Astrocyte (in vitro differentiated cells and primary cell): ENCODE measurements at regions not wholly inside any gene's neighbourhood (a gene's known extent, or its start where the extent isn't known, plus 50 kb on each side); places are given as distances from the start of the nearest gene placed in this dataset.
A peak's percentile ranks its signal among the peaks of the same experiment; 100 is the strongest.

Experiments
- DNase-seq: peaks from one replicate; pipeline ENCODE4 v3.0.0-alpha.2; 2010; ENCODE audit warnings: low read depth
- FAIRE-seq: peaks from 2 replicates; lab custom pipeline; 2011; peaks lifted over from hg19 to GRCh38; lab: Jason Lieb, UNC
- H2AFZ ChIP-seq: 2 replicates; pipeline ENCODE4 v1.6.0; 2012; ENCODE audit warnings: low read depth, low read length, inconsistent platforms
- H3K27ac ChIP-seq: 2 replicates; pipeline ENCODE4 v1.5.1; 2011; ENCODE audit warnings: low read depth, low read length, inconsistent platforms
- H3K27me3 ChIP-seq: 2 replicates; pipeline ENCODE4 v1.6.0; 2011; ENCODE audit warnings: low read length, inconsistent platforms; ENCODE audit not compliant: insufficient read depth
- H3K36me3 ChIP-seq: 2 replicates; pipeline ENCODE4 v1.5.1; 2011; ENCODE audit warnings: low read length, inconsistent platforms; ENCODE audit not compliant: insufficient read depth
- H3K4me1 ChIP-seq: 2 replicates; pipeline ENCODE4 v1.5.1; 2011; ENCODE audit warnings: low read length, inconsistent platforms; ENCODE audit not compliant: insufficient read depth
- H3K4me2 ChIP-seq: 2 replicates; pipeline ENCODE4 v1.6.0; 2012; ENCODE audit warnings: low read length, inconsistent platforms
- H3K4me3 ChIP-seq: 2 replicates; pipeline ENCODE4 v1.5.1; 2011; ENCODE audit warnings: low read depth, mild to moderate bottlenecking, low read length, inconsistent platforms; ENCODE audit not compliant: insufficient read depth
- H3K79me2 ChIP-seq: 2 replicates; pipeline ENCODE4 v1.6.0; 2012; ENCODE audit warnings: mild to moderate bottlenecking, low read length, inconsistent platforms; ENCODE audit not compliant: insufficient read depth
- H3K9ac ChIP-seq: 2 replicates; pipeline ENCODE4 v1.6.0; 2012; ENCODE audit warnings: mild to moderate bottlenecking, low read length, inconsistent platforms
- H3K9me3 ChIP-seq: 2 replicates; pipeline ENCODE4 v1.5.1; 2012; ENCODE audit warnings: low read depth, mild to moderate bottlenecking, low read length, inconsistent platforms; ENCODE audit not compliant: insufficient read depth
- H4K20me1 ChIP-seq: 2 replicates; pipeline ENCODE4 v1.6.0; 2012; ENCODE audit warnings: low read length, inconsistent platforms; ENCODE audit not compliant: insufficient read depth
- H3K27ac Mint-ChIP-seq: one replicate; pipeline ENCODE4 v1.8.0; 2021; ENCODE audit warnings: mild to moderate bottlenecking, mixed read lengths; ENCODE audit not compliant: unreplicated experiment
- H3K27me3 Mint-ChIP-seq: one replicate; pipeline ENCODE4 v1.8.0; 2021; ENCODE audit warnings: low read depth, mixed read lengths; ENCODE audit not compliant: unreplicated experiment
- H3K36me3 Mint-ChIP-seq: one replicate; pipeline ENCODE4 v1.8.0; 2021; ENCODE audit warnings: low read depth, mixed read lengths; ENCODE audit not compliant: unreplicated experiment
- H3K4me1 Mint-ChIP-seq: one replicate; pipeline ENCODE4 v1.8.0; 2021; ENCODE audit warnings: low read depth, mixed read lengths; ENCODE audit not compliant: unreplicated experiment
- H3K4me3 Mint-ChIP-seq: one replicate; pipeline ENCODE4 v1.8.0; 2021; ENCODE audit warnings: mild to moderate bottlenecking, moderate library complexity, mixed read lengths; ENCODE audit not compliant: unreplicated experiment
- H3K9me3 Mint-ChIP-seq: one replicate; pipeline ENCODE4 v1.8.0; 2021; ENCODE audit warnings: mild to moderate bottlenecking, mixed read lengths; ENCODE audit not compliant: unreplicated experiment
- CTCF ChIP-seq: IDR thresholded peaks from 2 replicates; pipeline ENCODE4 v1.5.1; 2011; ENCODE audit warnings: low read depth, mild to moderate bottlenecking, inconsistent platforms, low read length, moderate library complexity; ENCODE audit not compliant: insufficient read depth
- EZH2 ChIP-seq: IDR thresholded peaks from 2 replicates; pipeline ENCODE4 v1.6.1; 2012; ENCODE audit warnings: mild to moderate bottlenecking, low read length, inconsistent platforms; ENCODE audit not compliant: insufficient read depth

GRCh38 chr10:30215623-30216022 lies 133.5 kb downstream of the MTPAP start:
- H3K9ac ChIP-seq: no peak overlapping the region
- DNase-seq: no peak
- Mint-ChIP-seq H3K36me3 (no peaks in the 10 kb centered on the region), H3K27me3 (no peaks in the 10 kb centered on the region), H3K9me3 (no peaks in the 10 kb centered on the region), H3K4me1 (peaks cover 14% of the 10 kb centered on the region), H3K27ac (no peak overlapping the region), H3K4me3 (no peak overlapping the region)
- H3K36me3 ChIP-seq: no peaks in the 10 kb centered on the region
- peak overlapping the region; percentile 19 for H3K4me2 ChIP-seq
- no peaks in the 10 kb centered on the region for H4K20me1 ChIP-seq
- no peak overlapping the region for H3K27ac ChIP-seq
- no peaks in the 10 kb centered on the region for H3K9me3 ChIP-seq
- H3K27me3 ChIP-seq: peaks cover 2% of the 10 kb centered on the region
- H3K79me2 ChIP-seq: no peaks in the 10 kb centered on the region
- H3K4me1 ChIP-seq: peaks cover 3% of the 10 kb centered on the region
- FAIRE-seq: no peak
- TF ChIP-seq EZH2 (no peak), CTCF (no peak)
- peak overlapping the region; percentile 44 for H2AFZ ChIP-seq
- no peak overlapping the region for H3K4me3 ChIP-seq

- peaks cover 10% of the 10 kb centered on the region for H3K4me1 Mint-ChIP-seq
- no peak for FAIRE-seq
- TF ChIP-seq EZH2 (no peak), CTCF (no peak)
- no peaks in the 10 kb centered on the region for H3K79me2 ChIP-seq
- no peak overlapping the region for H3K27ac ChIP-seq
- H3K27me3 Mint-ChIP-seq: peaks cover 2% of the 10 kb centered on the region
- no peaks in the 10 kb centered on the region for H3K9me3 Mint-ChIP-seq
- peaks cover 3% of the 10 kb centered on the region for H3K4me1 ChIP-seq
- H3K27me3 ChIP-seq: peaks cover 2% of the 10 kb centered on the region
- peak overlapping the region; percentile 44 for H2AFZ ChIP-seq
- H3K36me3 Mint-ChIP-seq: no peaks in the 10 kb centered on the region
- H3K4me3 Mint-ChIP-seq: no peak overlapping the region
- no peak overlapping the region for H3K4me2 ChIP-seq
- no peaks in the 10 kb centered on the region for H3K36me3 ChIP-seq
- no peaks in the 10 kb centered on the region for H4K20me1 ChIP-seq
- H3K27ac Mint-ChIP-seq: no peak overlapping the region
- no peaks in the 10 kb centered on the region for H3K9me3 ChIP-seq
- DNase-seq: peak; percentile 14
- no peak overlapping the region for H3K9ac ChIP-seq
- H3K4me3 ChIP-seq: no peak overlapping the region
Measured at GRCh38 chr10:30215141-30215540, 133.9 kb downstream of the MTPAP start.

GRCh38 chr10:30210296-30210695 lies 138.8 kb downstream of the MTPAP start:
- Mint-ChIP-seq H3K4me3 (no peak overlapping the region), H3K36me3 (no peaks in the 10 kb centered on the region), H3K9me3 (no peaks in the 10 kb centered on the region), H3K27ac (no peak overlapping the region), H3K27me3 (peaks cover 3% of the 10 kb centered on the region), H3K4me1 (peaks cover 13% of the 10 kb centered on the region)
- Histone ChIP-seq H3K36me3 (no peaks in the 10 kb centered on the region), H3K4me1 (peaks cover 8% of the 10 kb centered on the region), H3K4me2 (no peak overlapping the region), H3K9ac (no peak overlapping the region), H3K27ac (no peak overlapping the region), H4K20me1 (no peaks in the 10 kb centered on the region), H3K9me3 (no peaks in the 10 kb centered on the region), H3K4me3 (no peak overlapping the region), H3K27me3 (no peaks in the 10 kb centered on the region), H2AFZ (no peak overlapping the region), H3K79me2 (no peaks in the 10 kb centered on the region)
- FAIRE-seq (no peak), DNase-seq (no peak)
- TF ChIP-seq EZH2: no peak
- TF ChIP-seq CTCF: no peak
